Duodenal mucosa (tissue), 2 donors: ENCODE measurements at regions not wholly inside any gene's neighbourhood (a gene's known extent, or its start where the extent isn't known, plus 50 kb on each side); places are given as distances from the start of the nearest gene placed in this dataset.
"Not testable (repeated sequence)": the region's sequence is repeated elsewhere in the genome, so short reads cannot be mapped to it uniquely, and the experiment has no call there.

Experiments used
- H3K27ac ChIP-seq: one replicate; pipeline ENCODE4 v1.7.0; 2013; ENCODE audit warnings: low read depth, low read length
- H3K27me3 ChIP-seq, 2 donors: one replicate each; pipeline ENCODE4 v1.7.0; 2013; ENCODE audit warnings: low read length in 2 of 2, control low read depth in 1 of 2; ENCODE audit not compliant: insufficient read depth in 2 of 2, control insufficient read depth in 1 of 2
- H3K36me3 ChIP-seq, 2 donors: one replicate each; pipeline ENCODE4 v1.7.0; 2013; ENCODE audit warnings: low read length in 2 of 2, control low read depth in 1 of 2; ENCODE audit not compliant: insufficient read depth in 2 of 2, control insufficient read depth in 1 of 2
- H3K4me1 ChIP-seq, 2 donors: one replicate each; pipeline ENCODE4 v1.7.0; 2013; ENCODE audit warnings: low read length in 2 of 2, control low read depth in 1 of 2; ENCODE audit not compliant: insufficient read depth in 2 of 2, control insufficient read depth in 1 of 2
- H3K4me3 ChIP-seq, 2 donors: one replicate each; pipeline ENCODE4 v1.7.0; 2013; ENCODE audit warnings: low read length in 2 of 2, low read depth in 1 of 2
- H3K9ac ChIP-seq, 2 donors: one replicate each; pipeline ENCODE4 v1.7.0; 2013; ENCODE audit warnings: low read length in 2 of 2, low read depth in 1 of 2
- H3K9me3 ChIP-seq, 2 donors: one replicate each; pipeline ENCODE4 v1.7.0; 2013; ENCODE audit warnings: low read length in 2 of 2, control low read depth in 1 of 2; ENCODE audit not compliant: control insufficient read depth in 1 of 2

DNA sequence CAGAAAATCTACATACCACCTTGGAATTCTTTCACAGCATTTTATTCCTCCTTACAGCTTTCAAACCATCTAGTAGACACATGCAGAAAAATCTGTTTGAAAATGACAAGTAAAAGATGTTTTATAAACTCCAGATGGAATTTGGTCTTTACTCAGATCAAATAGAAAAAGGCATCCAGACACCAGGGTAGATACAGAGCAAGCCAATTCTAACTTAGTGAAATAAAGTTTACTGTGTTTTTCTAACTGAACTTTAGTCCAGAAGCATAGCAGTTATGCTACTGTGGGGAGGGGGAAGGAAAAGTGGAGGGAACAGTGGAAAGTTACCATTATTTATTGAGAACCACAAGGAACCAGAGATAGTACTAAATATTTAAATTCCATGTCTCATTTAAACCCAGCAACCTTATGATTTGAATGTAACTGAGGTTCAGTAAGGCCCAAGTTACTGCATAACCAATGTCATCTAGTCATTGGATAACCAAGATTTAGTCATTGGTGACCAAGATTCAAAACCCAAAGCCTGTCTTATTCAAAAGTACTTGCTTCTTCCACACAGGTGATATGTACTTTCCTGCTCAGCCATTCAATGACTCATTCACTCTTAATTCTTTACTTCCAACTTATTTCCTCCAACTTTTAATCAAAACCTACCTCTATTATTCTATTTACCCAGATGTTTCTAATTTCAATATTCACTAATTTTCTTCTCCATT, 57.7 kb downstream of the RAD51AP2 start:
- Histone ChIP-seq H3K9me3 (no peaks in the 10 kb centered on the region), H3K9ac (no peak overlapping the region), H3K36me3 (no peaks in the 10 kb centered on the region), H3K4me1 (no peaks in the 10 kb centered on the region), H3K4me3 (no peak overlapping the region), H3K27ac (no peak overlapping the region), H3K27me3 (no peaks in the 10 kb centered on the region)

DNA sequence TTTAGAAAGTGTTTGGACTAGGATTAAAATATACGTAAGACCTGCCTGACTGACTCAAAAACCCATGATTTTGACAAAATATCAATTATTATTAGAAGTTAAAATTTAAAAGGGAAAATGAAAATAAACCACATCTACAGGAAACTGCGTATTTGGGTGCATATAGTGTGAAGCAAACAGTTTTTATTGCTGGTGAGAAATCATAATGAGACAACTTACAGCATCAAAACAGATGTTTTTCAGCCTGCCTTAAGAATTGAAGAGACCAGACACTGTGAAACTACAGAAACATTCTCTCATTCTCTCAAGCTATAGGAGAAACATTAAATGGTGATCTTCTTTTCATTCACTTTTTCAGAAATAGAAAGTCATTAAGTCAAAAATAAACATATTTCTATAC, 62.9 kb downstream of the RAD51AP2 start:
- Histone ChIP-seq H3K9ac (no peak overlapping the region), H3K9me3 (no peaks in the 10 kb centered on the region), H3K4me1 (no peaks in the 10 kb centered on the region), H3K27me3 (no peaks in the 10 kb centered on the region), H3K36me3 (no peaks in the 10 kb centered on the region), H3K27ac (no peak overlapping the region), H3K4me3 (no peak overlapping the region)

DNA sequence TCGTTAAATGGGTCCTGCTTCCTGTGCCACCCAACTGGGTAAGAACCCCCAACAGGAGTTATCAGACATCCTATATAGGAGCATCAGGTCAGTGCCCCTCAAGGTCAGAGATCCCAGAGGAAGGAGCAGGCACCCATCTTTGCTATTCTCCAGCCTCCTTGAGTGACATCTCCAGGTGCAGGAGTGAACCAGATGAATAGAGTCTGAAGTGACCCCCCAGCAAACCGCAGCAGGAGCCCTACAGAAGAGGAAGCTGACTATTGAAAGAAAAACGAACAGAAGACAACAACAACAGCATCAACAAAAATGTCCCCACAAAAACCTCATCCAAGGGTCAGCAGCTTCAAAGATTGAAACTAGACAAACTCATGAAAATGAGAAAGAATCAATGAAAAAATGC, 72.0 kb downstream of the RAD51AP2 start:
- H3K27me3 ChIP-seq, H3K36me3 ChIP-seq, H3K9me3 ChIP-seq, H3K4me3 ChIP-seq, H3K9ac ChIP-seq, H3K4me1 ChIP-seq, H3K27ac ChIP-seq: not testable (repeated sequence)

DNA sequence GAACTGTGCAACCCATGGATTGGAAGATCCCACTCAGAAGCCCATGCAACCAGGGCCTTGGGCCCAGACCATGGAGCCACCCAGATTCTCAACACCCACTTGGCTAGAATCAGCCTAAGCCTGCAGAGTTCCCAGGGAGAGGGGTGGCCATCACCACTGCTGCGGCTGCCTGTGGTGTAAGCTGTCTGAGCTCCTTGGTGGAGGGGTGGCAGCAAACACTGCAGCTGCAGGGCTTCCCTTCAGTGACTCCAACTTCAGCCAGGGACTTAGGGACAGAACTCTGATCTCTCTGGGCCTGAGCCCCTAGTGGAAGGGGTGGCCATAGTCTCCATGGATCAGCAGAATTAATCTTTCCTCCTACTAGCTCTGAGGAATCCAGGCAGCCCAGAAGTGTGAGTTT, 72.5 kb downstream of the RAD51AP2 start:
- no peaks in the 10 kb centered on the region for H3K27me3 ChIP-seq
- no peaks in the 10 kb centered on the region for H3K4me1 ChIP-seq
- H3K27ac ChIP-seq = no peak overlapping the region
- no peak overlapping the region for H3K4me3 ChIP-seq
- no peak overlapping the region for H3K9ac ChIP-seq
- H3K36me3 ChIP-seq = no peaks in the 10 kb centered on the region
- H3K9me3 ChIP-seq = no peaks in the 10 kb centered on the region

DNA sequence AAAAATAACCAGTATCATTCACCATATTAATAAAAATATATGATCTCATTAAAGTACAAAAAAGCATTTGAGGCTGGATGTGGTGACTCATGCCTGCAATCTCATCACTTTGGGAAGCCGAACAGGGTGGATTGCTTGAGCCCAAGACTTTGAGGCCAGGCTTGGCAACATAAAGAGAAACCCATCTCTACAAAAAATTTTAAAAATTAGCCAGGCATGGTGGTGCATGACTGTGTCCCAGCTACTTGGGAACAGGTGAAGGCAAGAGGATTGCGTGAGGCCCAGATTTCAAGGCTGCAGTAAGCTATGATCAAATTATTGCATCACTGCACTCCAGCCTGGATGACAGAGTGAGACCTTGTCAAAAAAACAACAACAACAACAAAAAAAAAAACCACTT, 75.9 kb downstream of the RAD51AP2 start:
- H3K4me1 ChIP-seq = no peaks in the 10 kb centered on the region
- H3K27me3 ChIP-seq = no peaks in the 10 kb centered on the region
- no peaks in the 10 kb centered on the region for H3K36me3 ChIP-seq
- H3K9me3 ChIP-seq = no peaks in the 10 kb centered on the region
- no peak overlapping the region for H3K4me3 ChIP-seq
- no peak overlapping the region for H3K27ac ChIP-seq
- H3K9ac ChIP-seq = no peak overlapping the region

DNA sequence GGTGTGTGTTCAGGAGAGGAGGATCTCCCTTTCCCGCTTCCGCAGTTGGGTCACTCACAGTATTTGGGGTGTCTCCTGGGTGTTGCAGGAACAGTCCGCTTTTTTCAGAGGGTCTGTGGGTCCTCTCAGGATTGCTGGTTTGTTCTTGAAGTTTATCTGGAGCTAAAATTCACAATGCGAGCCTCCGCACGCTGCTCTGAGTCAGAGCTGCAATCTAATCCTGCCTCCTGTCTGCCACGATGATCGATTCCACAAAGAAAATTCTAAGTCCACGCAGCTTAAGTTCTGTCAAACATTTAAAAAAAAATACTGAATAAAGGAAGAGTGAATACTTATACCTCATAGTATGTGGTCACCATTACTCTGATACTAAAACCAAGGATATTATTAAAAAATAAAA, 76.5 kb downstream of the RAD51AP2 start:
- Histone ChIP-seq H3K36me3 (no peaks in the 10 kb centered on the region), H3K9me3 (no peaks in the 10 kb centered on the region), H3K27ac (no peak overlapping the region), H3K4me3 (no peak overlapping the region), H3K4me1 (no peaks in the 10 kb centered on the region), H3K27me3 (no peaks in the 10 kb centered on the region), H3K9ac (no peak overlapping the region)

DNA sequence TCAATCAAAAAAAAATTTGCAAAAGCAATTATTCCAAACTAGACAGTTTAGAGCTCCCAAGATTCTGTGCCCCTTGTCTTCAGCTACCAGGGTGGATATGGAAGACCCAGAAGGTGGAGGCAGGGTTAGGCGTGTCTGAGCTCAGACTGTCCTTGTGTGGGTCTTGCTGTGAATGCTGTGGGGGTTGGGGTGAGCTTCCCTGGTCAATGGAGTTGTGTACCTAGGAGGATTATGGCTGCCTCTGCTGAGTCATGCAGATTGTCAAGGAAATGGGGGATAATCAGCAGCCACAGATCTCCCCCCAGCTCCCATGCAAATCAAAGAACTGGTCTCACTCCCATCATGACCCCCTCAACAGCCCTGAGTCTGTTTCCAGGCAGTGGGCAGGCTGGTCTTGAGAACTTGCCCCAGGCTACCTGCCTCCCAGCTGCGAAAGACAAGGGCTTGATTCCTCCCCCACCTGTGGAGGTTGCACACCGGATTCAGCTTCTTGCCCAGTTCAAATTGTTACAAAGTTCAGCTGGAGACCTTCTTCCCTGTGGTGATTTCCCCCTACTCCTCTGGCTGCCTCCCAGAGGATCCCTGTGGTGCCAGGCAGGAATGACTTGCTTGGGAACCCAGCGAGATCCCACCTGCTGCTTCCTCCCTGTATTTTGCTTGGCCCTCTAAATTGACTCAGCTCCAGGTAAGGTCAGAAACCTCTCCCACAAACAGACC, 77.0 kb downstream of the RAD51AP2 start:
- no peaks in the 10 kb centered on the region for H3K4me1 ChIP-seq
- H3K27me3 ChIP-seq = no peaks in the 10 kb centered on the region
- H3K27ac ChIP-seq = no peak overlapping the region
- no peaks in the 10 kb centered on the region for H3K9me3 ChIP-seq
- H3K9ac ChIP-seq = no peak overlapping the region
- H3K36me3 ChIP-seq = no peaks in the 10 kb centered on the region
- H3K4me3 ChIP-seq = no peak overlapping the region

DNA sequence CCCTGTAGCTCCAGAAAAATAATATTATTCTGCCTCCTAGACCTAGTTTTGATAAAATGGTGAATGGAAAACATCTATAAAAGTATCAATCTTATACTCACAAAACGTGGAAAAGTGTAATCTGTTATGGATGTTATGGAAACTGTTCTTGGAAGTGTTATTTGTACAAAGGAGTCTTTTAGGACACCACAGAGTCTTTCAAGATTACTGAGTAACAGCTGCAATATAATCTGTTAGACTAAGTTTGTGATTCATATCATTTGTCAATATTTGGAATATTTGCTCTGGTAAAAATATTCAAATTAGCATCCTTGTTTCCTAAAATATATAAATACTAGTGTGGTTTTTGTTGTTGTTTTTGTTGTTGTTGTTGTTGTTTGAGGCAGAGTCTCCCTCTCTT, 87.9 kb downstream of the RAD51AP2 start:
- Histone ChIP-seq H3K9me3 (no peaks in the 10 kb centered on the region), H3K9ac (no peak overlapping the region), H3K4me3 (no peak overlapping the region), H3K27me3 (no peaks in the 10 kb centered on the region), H3K27ac (no peak overlapping the region), H3K36me3 (no peaks in the 10 kb centered on the region), H3K4me1 (no peaks in the 10 kb centered on the region)

DNA sequence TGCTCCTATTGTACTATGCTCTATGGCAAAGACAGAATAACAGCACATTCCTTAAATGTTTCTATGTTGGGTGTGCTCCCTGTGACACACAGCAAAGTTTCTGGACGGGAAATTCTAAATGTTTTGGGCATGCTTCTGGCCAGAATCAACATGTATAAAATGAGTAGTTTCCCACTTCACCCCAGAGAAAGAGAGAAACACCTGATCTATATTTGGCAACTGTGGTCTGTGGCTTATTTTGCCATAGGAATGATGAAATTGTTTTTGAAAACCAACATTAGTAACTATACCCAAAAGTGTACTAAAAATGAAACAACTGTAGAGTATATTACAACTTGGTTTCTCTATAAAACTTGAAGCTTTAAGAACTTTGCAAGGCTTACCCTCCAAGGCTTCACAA, 89.1 kb downstream of the RAD51AP2 start:
- Histone ChIP-seq H3K4me3 (no peak overlapping the region), H3K9ac (no peak overlapping the region), H3K4me1 (no peaks in the 10 kb centered on the region), H3K36me3 (no peaks in the 10 kb centered on the region), H3K9me3 (no peaks in the 10 kb centered on the region), H3K27ac (no peak overlapping the region), H3K27me3 (no peaks in the 10 kb centered on the region)

DNA sequence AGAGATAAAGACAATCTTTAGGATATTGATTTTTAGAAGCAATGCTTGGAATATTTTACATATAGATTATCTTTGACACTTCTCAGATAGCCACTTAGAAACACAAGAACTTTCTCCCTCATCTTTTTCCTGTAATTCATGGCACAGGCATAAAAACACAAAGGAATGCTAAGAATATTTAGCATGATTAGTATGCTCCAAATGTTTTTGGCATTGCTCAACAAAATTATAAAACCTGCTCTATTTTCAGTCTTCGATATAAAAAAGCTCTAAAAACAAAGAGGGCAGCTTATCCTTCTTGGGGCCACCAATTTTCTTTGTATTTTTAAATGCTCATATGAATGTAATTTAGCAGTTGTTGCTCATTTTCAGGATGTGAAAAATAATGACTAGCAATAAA, 90.8 kb downstream of the RAD51AP2 start:
- Histone ChIP-seq H3K9ac (no peak overlapping the region), H3K27ac (no peak overlapping the region)

More for the DNA sequence above, 90.8 kb downstream of the RAD51AP2 start:
- Histone ChIP-seq H3K4me1 (no peaks in the 10 kb centered on the region), H3K36me3 (no peaks in the 10 kb centered on the region), H3K9me3 (no peaks in the 10 kb centered on the region), H3K4me3 (no peak overlapping the region), H3K27me3 (no peaks in the 10 kb centered on the region)
